Adrenal gland (tissue), 5 donors: ENCODE measurements at regions not wholly inside any gene's neighbourhood (a gene's known extent, or its start where the extent isn't known, plus 50 kb on each side); places are given as distances from the start of the nearest gene placed in this dataset.

ENCODE experiments used
- CTCF ChIP-seq, 6 experiments: fragments of 450-650 bp in 4 of 6; fragments of 200-600 bp in 2 of 6; sonication (generic) in 1 of 6; IDR thresholded peaks; 1 replicate in 5 of 6; 2 replicates in 1 of 6; pipeline versions ENCODE4 v1.5.1 to v1.8.0; 2016 to 2021; ENCODE audit warnings: antibody characterized with exemption in 6 of 6, mild to moderate bottlenecking in 2 of 6, moderate library complexity in 1 of 6
- POLR2A ChIP-seq, 2 donors: fragments of 450-650 bp; IDR thresholded peaks; one replicate each; pipeline ENCODE4 v1.6.1; 2017; ENCODE audit warnings: antibody characterized with exemption in 2 of 2, mild to moderate bottlenecking in 2 of 2, moderate library complexity in 1 of 2
- donor health status: DM: no; HTN: no; CAD: no.

GRCh38 chr20:60869087-60869486, 383.0 kb upstream of the CDH4 start:
- TF ChIP-seq CTCF (IDR thresholded peaks at IDR 0.05): no peak
- no peak for TF ChIP-seq POLR2A (IDR thresholded peaks at IDR 0.05)
